ENCODE measurements at regions not wholly inside any gene's neighbourhood (a gene's known extent, or its start where the extent isn't known, plus 50 kb on each side); places are given as distances from the start of the nearest gene placed in this dataset.

DNA sequence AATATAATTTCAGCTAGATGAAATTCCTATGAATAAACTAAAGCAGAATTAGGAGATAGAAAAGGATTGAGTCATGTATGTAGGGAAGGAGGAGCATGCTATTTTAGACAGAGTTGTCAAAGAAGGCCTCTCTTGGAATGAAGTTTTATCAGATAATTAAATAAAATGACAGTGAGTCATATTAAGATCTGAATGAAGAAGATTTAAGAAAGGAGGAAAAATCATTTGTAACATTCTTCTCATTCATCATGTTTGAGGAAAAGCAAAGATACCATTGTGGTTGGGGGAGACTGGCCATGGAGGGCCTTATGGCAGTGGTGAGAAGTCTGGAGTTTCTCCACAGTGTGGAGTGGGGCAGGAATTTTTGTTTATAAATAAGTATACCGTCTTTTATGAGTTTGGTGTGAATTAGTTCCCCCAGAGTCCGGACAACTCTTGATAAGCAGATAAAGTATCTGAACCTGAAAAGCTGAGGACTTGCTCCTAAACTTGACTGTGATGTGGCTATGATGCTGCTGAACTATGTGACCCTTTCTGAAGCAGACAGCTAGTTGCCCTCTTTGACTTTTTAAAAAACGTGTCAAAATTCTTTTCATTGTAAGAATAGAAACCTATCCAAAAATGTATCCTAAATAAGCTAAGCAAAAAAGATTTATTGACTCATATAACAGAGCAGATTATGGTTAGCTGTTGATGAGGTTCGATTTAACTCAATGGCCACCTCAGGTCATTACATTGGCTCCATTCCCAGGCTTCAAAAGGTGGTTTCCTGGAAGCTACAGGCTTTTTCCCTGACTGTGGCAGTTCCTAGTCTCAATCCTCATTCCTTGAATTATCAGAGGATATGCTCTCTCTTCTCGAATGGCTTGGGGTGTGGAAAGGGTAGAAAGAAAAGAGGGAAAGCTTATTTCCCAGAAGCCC, 90.8 kb downstream of the LHX9 start:
- Histone ChIP-seq H3K79me2 (ENCODE audit: control insufficient read depth, insufficient read depth, low read length) (no peaks in the 10 kb centered on the region), H3K4me3 (replicated peaks in 1 of 4; ENCODE audit: control extremely low read depth in 1 of 4, insufficient read depth in 1 of 4, low read depth in 3 of 4, low read length in 4 of 4) (no peak overlapping the region), H3K4me1 (ENCODE audit: control insufficient read depth, extremely low read depth, insufficient read depth, low read length) (no peaks in the 10 kb centered on the region), H2AFZ (ENCODE audit: low read length) (no peak overlapping the region), H3K9me3 (ENCODE audit: control insufficient read depth, insufficient read depth, low read depth, low read length) (no peaks in the 10 kb centered on the region), H3K36me3 (ENCODE audit: control insufficient read depth, insufficient read depth, low read length) (no peaks in the 10 kb centered on the region), H3K9ac (ENCODE audit: insufficient read depth, low read length) (no peak overlapping the region), H4K20me1 (ENCODE audit: control insufficient read depth, extremely low read depth, insufficient read depth, low read length) (no peaks in the 10 kb centered on the region), H3K27ac (ENCODE audit: insufficient read depth, low read length) (no peak overlapping the region), H3K27me3 (ENCODE audit: control insufficient read depth, insufficient read depth, low read length) (no peaks in the 10 kb centered on the region), H3K4me2 (ENCODE audit: extremely low read depth, insufficient read depth, low read length) (no peak overlapping the region)
- TF ChIP-seq EZH2 (IDR thresholded peaks at IDR 0.05; ENCODE audit: low read length, missing control alignments), result no peak
- TF ChIP-seq, protein P1, sequence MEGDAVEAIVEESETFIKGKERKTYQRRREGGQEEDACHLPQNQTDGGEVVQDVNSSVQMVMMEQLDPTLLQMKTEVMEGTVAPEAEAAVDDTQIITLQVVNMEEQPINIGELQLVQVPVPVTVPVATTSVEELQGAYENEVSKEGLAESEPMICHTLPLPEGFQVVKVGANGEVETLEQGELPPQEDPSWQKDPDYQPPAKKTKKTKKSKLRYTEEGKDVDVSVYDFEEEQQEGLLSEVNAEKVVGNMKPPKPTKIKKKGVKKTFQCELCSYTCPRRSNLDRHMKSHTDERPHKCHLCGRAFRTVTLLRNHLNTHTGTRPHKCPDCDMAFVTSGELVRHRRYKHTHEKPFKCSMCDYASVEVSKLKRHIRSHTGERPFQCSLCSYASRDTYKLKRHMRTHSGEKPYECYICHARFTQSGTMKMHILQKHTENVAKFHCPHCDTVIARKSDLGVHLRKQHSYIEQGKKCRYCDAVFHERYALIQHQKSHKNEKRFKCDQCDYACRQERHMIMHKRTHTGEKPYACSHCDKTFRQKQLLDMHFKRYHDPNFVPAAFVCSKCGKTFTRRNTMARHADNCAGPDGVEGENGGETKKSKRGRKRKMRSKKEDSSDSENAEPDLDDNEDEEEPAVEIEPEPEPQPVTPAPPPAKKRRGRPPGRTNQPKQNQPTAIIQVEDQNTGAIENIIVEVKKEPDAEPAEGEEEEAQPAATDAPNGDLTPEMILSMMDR (conservative IDR thresholded peaks at IDR 0.05 in 1 of 2, IDR thresholded peaks at IDR 0.05 in 1 of 2; ENCODE audit: low read depth in 1 of 2, low read length in 2 of 2), result no peak
- peak in 1 of 2 donors; percentile 44 for DNase-seq (ENCODE audit: low read depth in 2 of 2)

GRCh38 chr1:198014355-198014754, 97.2 kb downstream of the LHX9 start:
- Histone ChIP-seq H4K20me1 (ENCODE audit: control insufficient read depth, extremely low read depth, insufficient read depth, low read length) (no peaks in the 10 kb centered on the region), H3K79me2 (ENCODE audit: control insufficient read depth, insufficient read depth, low read length) (no peaks in the 10 kb centered on the region), H3K4me2 (ENCODE audit: extremely low read depth, insufficient read depth, low read length) (no peak overlapping the region), H3K36me3 (ENCODE audit: control insufficient read depth, insufficient read depth, low read length) (no peaks in the 10 kb centered on the region), H3K27ac (ENCODE audit: insufficient read depth, low read length) (no peak overlapping the region), H3K9me3 (ENCODE audit: control insufficient read depth, insufficient read depth, low read depth, low read length) (no peaks in the 10 kb centered on the region), H2AFZ (ENCODE audit: low read length) (no peak overlapping the region), H3K4me3 (replicated peaks in 1 of 4; ENCODE audit: control extremely low read depth in 1 of 4, insufficient read depth in 1 of 4, low read depth in 3 of 4, low read length in 4 of 4) (no peak overlapping the region), H3K9ac (ENCODE audit: insufficient read depth, low read length) (no peak overlapping the region), H3K27me3 (ENCODE audit: control insufficient read depth, insufficient read depth, low read length) (no peaks in the 10 kb centered on the region), H3K4me1 (ENCODE audit: control insufficient read depth, extremely low read depth, insufficient read depth, low read length) (no peaks in the 10 kb centered on the region)
- no peak for DNase-seq (ENCODE audit: low read depth in 2 of 2)
- no peak for TF ChIP-seq EZH2 (IDR thresholded peaks at IDR 0.05; ENCODE audit: low read length, missing control alignments)
- TF ChIP-seq, protein P1 (conservative IDR thresholded peaks at IDR 0.05 in 1 of 2, IDR thresholded peaks at IDR 0.05 in 1 of 2; ENCODE audit: low read depth in 1 of 2, low read length in 2 of 2), result no peak

DNA sequence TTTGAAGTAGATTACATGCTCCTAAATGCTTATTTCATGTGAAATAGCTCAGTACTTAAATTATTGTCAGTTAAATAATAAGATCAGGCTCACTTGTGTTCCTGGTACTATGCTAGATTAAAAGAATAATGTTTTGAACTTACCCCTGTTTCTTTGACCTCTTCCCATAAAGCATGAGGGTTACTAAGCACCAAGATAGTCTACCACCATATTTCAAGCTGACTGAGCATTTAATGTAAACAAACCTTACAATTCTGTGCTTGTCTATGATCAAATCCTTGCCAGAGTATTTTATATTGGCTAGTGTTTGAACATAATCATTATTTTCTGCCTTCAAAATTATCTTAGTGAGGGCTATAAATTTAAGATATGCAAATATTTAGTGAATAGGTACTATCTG, 98.1 kb downstream of the LHX9 start:
- H3K36me3 ChIP-seq (ENCODE audit: control insufficient read depth, insufficient read depth, low read length), result no peaks in the 10 kb centered on the region
- H3K27me3 ChIP-seq (ENCODE audit: control insufficient read depth, insufficient read depth, low read length), result no peaks in the 10 kb centered on the region
- no peak for DNase-seq (ENCODE audit: low read depth in 2 of 2)
- H4K20me1 ChIP-seq (ENCODE audit: control insufficient read depth, extremely low read depth, insufficient read depth, low read length), result no peaks in the 10 kb centered on the region
- H3K9ac ChIP-seq (ENCODE audit: insufficient read depth, low read length), result no peak overlapping the region
- no peak overlapping the region for H3K4me3 ChIP-seq (replicated peaks in 1 of 4; ENCODE audit: control extremely low read depth in 1 of 4, insufficient read depth in 1 of 4, low read depth in 3 of 4, low read length in 4 of 4)
- H3K4me2 ChIP-seq (ENCODE audit: extremely low read depth, insufficient read depth, low read length), result no peak overlapping the region
- no peaks in the 10 kb centered on the region for H3K9me3 ChIP-seq (ENCODE audit: control insufficient read depth, insufficient read depth, low read depth, low read length)
- no peaks in the 10 kb centered on the region for H3K4me1 ChIP-seq (ENCODE audit: control insufficient read depth, extremely low read depth, insufficient read depth, low read length)
- no peak overlapping the region for H2AFZ ChIP-seq (ENCODE audit: low read length)
- no peak for TF ChIP-seq EZH2 (IDR thresholded peaks at IDR 0.05; ENCODE audit: low read length, missing control alignments)
- TF ChIP-seq, protein P1 (conservative IDR thresholded peaks at IDR 0.05 in 1 of 2, IDR thresholded peaks at IDR 0.05 in 1 of 2; ENCODE audit: low read depth in 1 of 2, low read length in 2 of 2), result no peak
- no peak overlapping the region for H3K27ac ChIP-seq (ENCODE audit: insufficient read depth, low read length)
- no peaks in the 10 kb centered on the region for H3K79me2 ChIP-seq (ENCODE audit: control insufficient read depth, insufficient read depth, low read length)

All from fibroblast of lung (primary cell).